ENCODE measurements at regions not wholly inside any gene's neighbourhood (a gene's known extent, or its start where the extent isn't known, plus 50 kb on each side); places are given as distances from the start of the nearest gene placed in this dataset.

- H3K4me3 Mint-ChIP-seq: no peak overlapping the region
- ATAC-seq (no peak), DNase-seq (no peak)
- ChIA-PET POLR2A (no interaction called here), CTCF (no interaction called here)
- H3K27me3 Mint-ChIP-seq: no peaks in the 10 kb centered on the region
- intact Hi-C loops (cut with DNase I, micrococcal nuclease): no loop called here
- no peaks in the 10 kb centered on the region for H3K36me3 Mint-ChIP-seq (ENCODE audit: low read depth)
- no peaks in the 10 kb centered on the region for H3K4me1 Mint-ChIP-seq
- H3K27ac Mint-ChIP-seq: no peak overlapping the region
- peaks cover 3% of the 10 kb centered on the region for H3K9me3 Mint-ChIP-seq (ENCODE audit: low read depth)
These were observed 290.2 kb upstream of the LRATD1 start for GRCh38 chr2:14342313-14342712.

- Mint-ChIP-seq H3K4me1 (no peaks in the 10 kb centered on the region), H3K27ac (no peak overlapping the region), H3K9me3 (ENCODE audit: low read depth) (peaks cover 5% of the 10 kb centered on the region), H3K27me3 (no peaks in the 10 kb centered on the region), H3K36me3 (ENCODE audit: low read depth) (no peaks in the 10 kb centered on the region), H3K4me3 (no peak overlapping the region)
- no peak for ATAC-seq
- POLR2A ChIA-PET: no interaction called here
- CTCF ChIA-PET: interaction anchor here (0.6 kb wide), 1 partner anchor 796 kb away, joined by 3 read pairs; no protein-coding TSS in a partner anchor
- intact Hi-C loops (cut with DNase I, micrococcal nuclease): no loop called here
- DNase-seq: no peak
These were observed 288.2 kb upstream of the LRATD1 start for GRCh38 chr2:14344355-14344754.

GRCh38 chr2:14348247-14348646, 284.3 kb upstream of the LRATD1 start:
- Mint-ChIP-seq H3K9me3 (ENCODE audit: low read depth) (peaks cover 11% of the 10 kb centered on the region), H3K36me3 (ENCODE audit: low read depth) (no peaks in the 10 kb centered on the region), H3K27ac (no peak overlapping the region), H3K4me3 (no peak overlapping the region), H3K4me1 (no peaks in the 10 kb centered on the region), H3K27me3 (no peaks in the 10 kb centered on the region)
- ATAC-seq: no peak
- intact Hi-C loops (cut with DNase I, micrococcal nuclease): no loop called here
- CTCF ChIA-PET: no interaction called here
- DNase-seq: no peak
- POLR2A ChIA-PET: no interaction called here

GRCh38 chr2:14350856-14351255, 281.7 kb upstream of the LRATD1 start:
- no peak overlapping the region for H3K4me3 Mint-ChIP-seq
- H3K9me3 Mint-ChIP-seq (ENCODE audit: low read depth): peaks cover 10% of the 10 kb centered on the region
- intact Hi-C loops (cut with DNase I, micrococcal nuclease): no loop called here
- no peaks in the 10 kb centered on the region for H3K4me1 Mint-ChIP-seq
- H3K36me3 Mint-ChIP-seq (ENCODE audit: low read depth): no peaks in the 10 kb centered on the region
- ATAC-seq (no peak), DNase-seq (no peak)
- H3K27me3 Mint-ChIP-seq: no peaks in the 10 kb centered on the region
- POLR2A ChIA-PET: no interaction called here
- H3K27ac Mint-ChIP-seq: no peak overlapping the region
- CTCF ChIA-PET: no interaction called here

- Mint-ChIP-seq H3K9me3 (ENCODE audit: low read depth) (peaks cover 10% of the 10 kb centered on the region), H3K4me3 (no peak overlapping the region), H3K4me1 (no peaks in the 10 kb centered on the region), H3K27me3 (no peaks in the 10 kb centered on the region), H3K36me3 (ENCODE audit: low read depth) (no peaks in the 10 kb centered on the region), H3K27ac (no peak overlapping the region)
- DNase-seq (no peak), ATAC-seq (no peak)
- ChIA-PET CTCF (no interaction called here), POLR2A (no interaction called here)
- intact Hi-C loops (cut with DNase I, micrococcal nuclease): no loop called here
These were observed 280.4 kb upstream of the LRATD1 start for GRCh38 chr2:14352067-14352466.

GRCh38 chr2:14354231-14354630, 278.3 kb upstream of the LRATD1 start:
- Mint-ChIP-seq H3K4me3 (no peak overlapping the region), H3K9me3 (ENCODE audit: low read depth) (peaks cover 8% of the 10 kb centered on the region), H3K27me3 (no peaks in the 10 kb centered on the region), H3K27ac (no peak overlapping the region), H3K4me1 (no peaks in the 10 kb centered on the region), H3K36me3 (ENCODE audit: low read depth) (no peaks in the 10 kb centered on the region)
- CTCF ChIA-PET: no interaction called here
- POLR2A ChIA-PET: no interaction called here
- no peak for ATAC-seq
- intact Hi-C loops (cut with DNase I, micrococcal nuclease): no loop called here
- DNase-seq: no peak

GRCh38 chr2:14355102-14355501, 277.4 kb upstream of the LRATD1 start:
- H3K4me3 Mint-ChIP-seq: no peak overlapping the region
- H3K36me3 Mint-ChIP-seq (ENCODE audit: low read depth): no peaks in the 10 kb centered on the region
- H3K9me3 Mint-ChIP-seq (ENCODE audit: low read depth): peaks cover 7% of the 10 kb centered on the region
- ChIA-PET CTCF (interaction anchor here (0.7 kb wide), 1 partner anchor 1183 kb away, joined by 4 read pairs; no protein-coding TSS in a partner anchor), POLR2A (no interaction called here)
- H3K27me3 Mint-ChIP-seq: no peaks in the 10 kb centered on the region
- DNase-seq: no peak
- H3K27ac Mint-ChIP-seq: no peak overlapping the region
- intact Hi-C loops (cut with DNase I, micrococcal nuclease): no loop called here
- no peaks in the 10 kb centered on the region for H3K4me1 Mint-ChIP-seq
- ATAC-seq: no peak

- Mint-ChIP-seq H3K27me3 (no peaks in the 10 kb centered on the region), H3K4me3 (no peak overlapping the region), H3K9me3 (ENCODE audit: low read depth) (peaks cover 2% of the 10 kb centered on the region), H3K36me3 (ENCODE audit: low read depth) (no peaks in the 10 kb centered on the region), H3K27ac (no peak overlapping the region), H3K4me1 (no peaks in the 10 kb centered on the region)
- DNase-seq (no peak), ATAC-seq (no peak)
- intact Hi-C loops (cut with DNase I, micrococcal nuclease): no loop called here
- ChIA-PET CTCF (no interaction called here), POLR2A (no interaction called here)
These were observed 274.2 kb upstream of the LRATD1 start for GRCh38 chr2:14358339-14358738.

- no peaks in the 10 kb centered on the region for H3K36me3 Mint-ChIP-seq (ENCODE audit: low read depth)
- DNase-seq: no peak
- H3K4me1 Mint-ChIP-seq: no peaks in the 10 kb centered on the region
- H3K9me3 Mint-ChIP-seq (ENCODE audit: low read depth): peaks cover 2% of the 10 kb centered on the region
- no peaks in the 10 kb centered on the region for H3K27me3 Mint-ChIP-seq
- H3K27ac Mint-ChIP-seq: no peak overlapping the region
- POLR2A ChIA-PET: no interaction called here
- CTCF ChIA-PET: no interaction called here
- ATAC-seq: no peak
- intact Hi-C loops (cut with DNase I, micrococcal nuclease): no loop called here
- H3K4me3 Mint-ChIP-seq: no peak overlapping the region
These were observed 273.7 kb upstream of the LRATD1 start for GRCh38 chr2:14358774-14359173.

GRCh38 chr2:14363137-14363536, 269.4 kb upstream of the LRATD1 start:
- Mint-ChIP-seq H3K9me3 (ENCODE audit: low read depth) (no peaks in the 10 kb centered on the region), H3K27ac (no peak overlapping the region), H3K36me3 (ENCODE audit: low read depth) (no peaks in the 10 kb centered on the region), H3K4me3 (no peak overlapping the region), H3K4me1 (no peaks in the 10 kb centered on the region), H3K27me3 (no peaks in the 10 kb centered on the region)
- ATAC-seq (no peak), DNase-seq (no peak)
- intact Hi-C loops (cut with DNase I, micrococcal nuclease): no loop called here
- POLR2A ChIA-PET: no interaction called here
- CTCF ChIA-PET: no interaction called here

- ChIA-PET CTCF (no interaction called here), POLR2A (no interaction called here)
- no peaks in the 10 kb centered on the region for H3K4me1 Mint-ChIP-seq
- no peak overlapping the region for H3K4me3 Mint-ChIP-seq
- no peaks in the 10 kb centered on the region for H3K9me3 Mint-ChIP-seq (ENCODE audit: low read depth)
- H3K27me3 Mint-ChIP-seq: no peaks in the 10 kb centered on the region
- ATAC-seq: no peak
- no peak for DNase-seq
- intact Hi-C loops (cut with DNase I, micrococcal nuclease): no loop called here
- no peak overlapping the region for H3K27ac Mint-ChIP-seq
- H3K36me3 Mint-ChIP-seq (ENCODE audit: low read depth): no peaks in the 10 kb centered on the region
These were observed 268.5 kb upstream of the LRATD1 start for GRCh38 chr2:14363976-14364375.

GRCh38 chr2:14364471-14364870, 268.0 kb upstream of the LRATD1 start:
- H3K27me3 Mint-ChIP-seq: no peaks in the 10 kb centered on the region
- H3K36me3 Mint-ChIP-seq (ENCODE audit: low read depth): no peaks in the 10 kb centered on the region
- no peak overlapping the region for H3K27ac Mint-ChIP-seq
- CTCF ChIA-PET: no interaction called here
- DNase-seq (no peak), ATAC-seq (no peak)
- POLR2A ChIA-PET: no interaction called here
- H3K9me3 Mint-ChIP-seq (ENCODE audit: low read depth): no peaks in the 10 kb centered on the region
- H3K4me3 Mint-ChIP-seq: no peak overlapping the region
- intact Hi-C loops (cut with DNase I, micrococcal nuclease): no loop called here
- no peaks in the 10 kb centered on the region for H3K4me1 Mint-ChIP-seq

- intact Hi-C loops (cut with DNase I, micrococcal nuclease): no loop called here
- Mint-ChIP-seq H3K36me3 (ENCODE audit: low read depth) (no peaks in the 10 kb centered on the region), H3K27ac (no peak overlapping the region), H3K4me3 (no peak overlapping the region), H3K9me3 (ENCODE audit: low read depth) (no peaks in the 10 kb centered on the region), H3K27me3 (no peaks in the 10 kb centered on the region), H3K4me1 (no peaks in the 10 kb centered on the region)
- DNase-seq: no peak
- ATAC-seq: no peak
- ChIA-PET CTCF (interaction anchor here (0.7 kb wide), 1 partner anchor 15 kb away, joined by 3 read pairs; no protein-coding TSS in a partner anchor), POLR2A (no interaction called here)
These were observed 247.5 kb upstream of the LRATD1 start for GRCh38 chr2:14385043-14385442.
